Ascending aorta (tissue), 2 donors: ENCODE measurements at regions not wholly inside any gene's neighbourhood (a gene's known extent, or its start where the extent isn't known, plus 50 kb on each side); places are given as distances from the start of the nearest gene placed in this dataset.

Source experiments
- DNase-seq, 2 donors: peaks; one replicate each; pipeline ENCODE4 v3.0.0-alpha.2; 2019; ENCODE audit warnings: low spot score in 2 of 2
- H3K27ac ChIP-seq, 2 donors: fragments of 200-600 bp; sonication (generic); one replicate each; pipeline ENCODE4 v1.5.1; 2016 to 2017; ENCODE audit warnings: mild to moderate bottlenecking in 1 of 2
- H3K27me3 ChIP-seq: fragments of 200-600 bp; sonication (generic); one replicate; pipeline ENCODE4 v1.5.1; 2017
- H3K36me3 ChIP-seq, 2 donors: fragments of 200-600 bp; sonication (generic); one replicate each; pipeline ENCODE4 v1.5.1; 2016
- H3K4me1 ChIP-seq, 2 donors: fragments of 200-600 bp; sonication (generic); one replicate each; pipeline ENCODE4 v1.5.1; 2016 to 2017; ENCODE audit warnings: mild to moderate bottlenecking in 1 of 2
- H3K4me3 ChIP-seq, 2 donors: fragments of 200-600 bp; sonication (generic); one replicate each; pipeline ENCODE4 v1.5.1; 2016 to 2017; ENCODE audit warnings: mild to moderate bottlenecking in 1 of 2
- H3K9me3 ChIP-seq, 2 donors: fragments of 200-600 bp; sonication (generic); one replicate each; pipeline ENCODE4 v1.5.1; 2016
- intact Hi-C: fragments of 100-400 bp; cut with DNase I; formaldehyde crosslinking; loops from one replicate; pipeline ENCODE4 v1.15.1; 2023
- TF ChIP-seq, protein P1 (sequence below), 3 experiments: fragments of 200-600 bp in 2 of 3; fragments of 450-650 bp in 1 of 3; sonication (generic) in 2 of 3; IDR thresholded peaks; one replicate each; pipeline ENCODE4 v1.5.1; 2016 to 2019; ENCODE audit warnings: antibody characterized with exemption in 3 of 3, mild to moderate bottlenecking in 1 of 3, moderate library complexity in 1 of 3

DNA sequence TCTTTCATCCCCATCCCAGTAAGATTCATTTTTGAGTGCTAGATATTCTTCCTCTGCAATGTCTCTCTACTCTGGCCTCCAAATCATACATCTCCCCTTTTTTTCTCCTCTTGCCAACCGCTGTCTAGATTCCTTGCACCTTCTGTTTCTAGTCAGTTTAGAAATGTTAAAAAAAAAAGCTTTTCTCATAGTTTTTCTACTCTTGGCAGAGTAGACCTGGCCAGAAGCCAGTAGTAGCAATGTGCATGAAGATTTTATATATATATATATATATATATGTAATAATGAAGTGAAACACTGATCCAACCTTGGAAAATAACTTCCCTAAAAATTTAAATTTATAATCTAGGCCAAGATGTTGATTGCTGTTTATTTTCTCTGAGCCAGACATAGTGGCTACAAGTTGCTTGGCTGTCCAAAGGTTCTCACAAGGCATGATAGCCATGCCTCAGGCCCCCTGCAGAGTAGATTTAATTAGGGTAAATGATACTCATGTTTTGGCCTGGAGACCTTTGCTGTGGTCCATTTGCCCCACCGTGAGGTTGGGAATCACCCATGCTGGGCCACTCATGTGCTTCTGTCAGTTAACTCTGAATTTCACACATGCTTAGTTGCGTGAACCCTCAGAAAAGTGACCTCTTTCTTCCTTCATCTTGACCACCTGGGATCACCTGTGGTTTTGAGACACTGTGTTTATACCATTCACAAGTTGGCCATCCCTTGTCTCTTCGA is 103.4 kb upstream of the KCNE2 start:
- Histone ChIP-seq H3K4me1 (peaks cover 7 to 18% of the 10 kb centered on the region in 2 donors), H3K9me3 (no peaks in the 10 kb centered on the region), H3K27ac (no peak overlapping the region), H3K36me3 (no peaks in the 10 kb centered on the region), H3K27me3 (no peaks in the 10 kb centered on the region), H3K4me3 (no peak overlapping the region)
- TF ChIP-seq, protein P1, sequence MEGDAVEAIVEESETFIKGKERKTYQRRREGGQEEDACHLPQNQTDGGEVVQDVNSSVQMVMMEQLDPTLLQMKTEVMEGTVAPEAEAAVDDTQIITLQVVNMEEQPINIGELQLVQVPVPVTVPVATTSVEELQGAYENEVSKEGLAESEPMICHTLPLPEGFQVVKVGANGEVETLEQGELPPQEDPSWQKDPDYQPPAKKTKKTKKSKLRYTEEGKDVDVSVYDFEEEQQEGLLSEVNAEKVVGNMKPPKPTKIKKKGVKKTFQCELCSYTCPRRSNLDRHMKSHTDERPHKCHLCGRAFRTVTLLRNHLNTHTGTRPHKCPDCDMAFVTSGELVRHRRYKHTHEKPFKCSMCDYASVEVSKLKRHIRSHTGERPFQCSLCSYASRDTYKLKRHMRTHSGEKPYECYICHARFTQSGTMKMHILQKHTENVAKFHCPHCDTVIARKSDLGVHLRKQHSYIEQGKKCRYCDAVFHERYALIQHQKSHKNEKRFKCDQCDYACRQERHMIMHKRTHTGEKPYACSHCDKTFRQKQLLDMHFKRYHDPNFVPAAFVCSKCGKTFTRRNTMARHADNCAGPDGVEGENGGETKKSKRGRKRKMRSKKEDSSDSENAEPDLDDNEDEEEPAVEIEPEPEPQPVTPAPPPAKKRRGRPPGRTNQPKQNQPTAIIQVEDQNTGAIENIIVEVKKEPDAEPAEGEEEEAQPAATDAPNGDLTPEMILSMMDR (IDR thresholded peaks at IDR 0.05): no peak
- intact Hi-C loops: no loop called here
- no peak for DNase-seq

DNA sequence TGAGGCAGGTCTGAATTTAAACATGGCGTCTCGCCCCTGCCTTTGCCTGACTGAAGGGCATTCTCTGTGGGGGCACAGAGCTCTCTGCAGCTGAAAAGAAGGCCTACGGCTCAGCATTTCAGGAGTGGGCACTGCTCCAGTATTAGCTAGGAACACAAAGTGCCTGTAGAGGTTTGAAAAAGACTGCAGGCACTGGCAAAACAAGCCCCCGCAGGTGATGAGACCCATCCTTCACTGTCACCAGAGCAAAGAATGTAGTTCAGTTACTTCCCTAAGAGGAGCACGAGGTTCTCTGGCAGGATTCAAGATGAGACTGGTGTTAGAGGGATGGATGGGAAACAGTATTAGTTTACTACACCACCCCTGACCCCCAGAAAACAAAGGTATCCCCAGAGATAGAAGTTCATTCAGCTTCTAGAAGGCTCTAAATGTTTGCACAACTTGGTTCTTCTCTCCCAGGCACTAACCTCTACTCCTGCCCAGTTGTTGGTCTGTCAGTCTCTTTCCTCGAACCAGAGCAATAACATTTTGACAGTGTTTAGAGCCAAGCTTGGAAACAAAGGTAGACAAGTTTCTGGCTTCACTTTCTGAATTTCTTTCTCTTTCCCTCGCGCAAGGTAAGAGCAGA is 101.9 kb upstream of the KCNE2 start:
- peaks cover 7 to 18% of the 10 kb centered on the region in 2 donors for H3K4me1 ChIP-seq
- no peak for DNase-seq
- no peaks in the 10 kb centered on the region for H3K27me3 ChIP-seq
- H3K4me3 ChIP-seq: peak overlapping the region; percentile 2 to 25
- TF ChIP-seq, protein P1 (IDR thresholded peaks at IDR 0.05): no peak
- intact Hi-C loops: no loop called here
- H3K9me3 ChIP-seq: no peaks in the 10 kb centered on the region
- peak overlapping the region; percentile 37 to 68 for H3K27ac ChIP-seq
- H3K36me3 ChIP-seq: no peaks in the 10 kb centered on the region

DNA sequence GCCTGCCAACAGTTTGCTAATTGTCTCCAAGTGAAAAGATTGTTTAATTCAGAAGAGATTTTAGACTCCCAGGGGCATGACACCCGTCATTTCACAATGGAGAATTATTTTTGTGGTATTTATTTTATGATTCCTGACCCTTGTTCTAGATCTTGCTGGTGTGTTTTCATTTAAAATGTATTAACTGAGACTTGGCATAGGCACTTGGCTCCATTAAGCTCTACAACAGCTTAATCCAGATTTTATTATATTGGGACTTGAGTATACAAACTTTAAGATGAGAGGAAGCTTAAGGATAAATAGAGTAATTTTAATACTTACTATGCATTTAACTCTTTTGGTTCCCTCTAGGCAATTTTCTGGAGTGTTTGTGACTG is 101.3 kb upstream of the KCNE2 start:
- Histone ChIP-seq H3K27me3 (no peaks in the 10 kb centered on the region), H3K27ac (peak overlapping the region; percentile 37 to 68), H3K4me3 (peak overlapping the region; percentile 2 to 25), H3K4me1 (peaks cover 7 to 18% of the 10 kb centered on the region in 2 donors), H3K9me3 (no peaks in the 10 kb centered on the region), H3K36me3 (no peaks in the 10 kb centered on the region)
- DNase-seq: no peak
- TF ChIP-seq, protein P1 (IDR thresholded peaks at IDR 0.05): no peak
- intact Hi-C loops: no loop called here

DNA sequence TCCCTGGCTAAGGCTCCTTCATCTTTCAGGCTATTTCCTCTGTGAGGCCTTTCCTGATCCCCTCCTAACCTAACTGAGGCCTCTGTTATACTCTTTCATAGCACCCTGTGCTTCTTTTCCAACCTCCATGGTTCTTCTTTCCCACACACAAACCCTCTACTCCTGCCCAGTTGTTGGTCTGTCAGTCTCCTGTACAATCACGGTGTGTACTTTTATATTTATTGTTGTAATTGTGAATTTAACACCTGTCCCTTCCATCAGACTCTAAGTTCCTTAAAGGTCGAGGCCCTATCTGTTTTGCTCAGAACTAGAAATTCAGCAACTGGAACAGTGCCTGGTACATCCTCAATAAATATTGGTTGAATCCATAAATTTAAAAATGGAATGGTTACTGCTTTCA is 100.2 kb upstream of the KCNE2 start:
- TF ChIP-seq, protein P1 (IDR thresholded peaks at IDR 0.05): no peak
- Histone ChIP-seq H3K36me3 (no peaks in the 10 kb centered on the region), H3K9me3 (no peaks in the 10 kb centered on the region), H3K4me3 (no peak overlapping the region), H3K27me3 (no peaks in the 10 kb centered on the region), H3K27ac (no peak overlapping the region), H3K4me1 (peaks cover 7 to 18% of the 10 kb centered on the region in 2 donors)
- intact Hi-C loops: no loop called here
- no peak for DNase-seq

DNA sequence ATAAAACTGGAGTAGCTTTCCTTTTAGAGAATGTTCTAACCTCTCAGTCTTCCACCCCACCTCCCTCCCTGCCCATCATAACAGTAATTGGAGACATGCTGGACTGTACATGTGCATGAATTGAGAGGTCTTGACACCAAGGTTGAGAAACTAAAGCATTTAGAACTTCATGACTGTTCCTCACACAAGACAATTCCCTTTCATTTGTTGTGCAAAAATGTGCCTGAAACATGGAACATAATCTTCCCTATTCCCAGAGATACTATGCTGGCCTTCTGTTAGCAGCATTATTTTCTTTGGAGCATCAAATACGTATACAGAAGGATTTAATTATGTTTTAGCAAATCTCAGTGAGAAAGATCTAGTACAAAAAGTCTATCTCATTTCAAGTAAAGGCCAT is 97.5 kb upstream of the KCNE2 start:
- Histone ChIP-seq H3K27ac (no peak overlapping the region), H3K36me3 (no peaks in the 10 kb centered on the region), H3K4me1 (peaks cover 7 to 16% of the 10 kb centered on the region in 2 donors), H3K9me3 (no peaks in the 10 kb centered on the region), H3K4me3 (no peak overlapping the region), H3K27me3 (no peaks in the 10 kb centered on the region)
- DNase-seq: no peak
- TF ChIP-seq, protein P1 (IDR thresholded peaks at IDR 0.05): no peak
- intact Hi-C loops: no loop called here
